Lower leg skin (tissue), 4 donors: ENCODE measurements at regions not wholly inside any gene's neighbourhood (a gene's known extent, or its start where the extent isn't known, plus 50 kb on each side); places are given as distances from the start of the nearest gene placed in this dataset.

Experiments used
- DNase-seq, 2 donors: peaks; one replicate each; pipeline ENCODE4 v3.0.0-alpha.2; 2019; ENCODE audit warnings: low spot score in 2 of 2
- H3K4me3 ChIP-seq: fragments of 200-600 bp; sonication (generic); 2 replicates; pipeline ENCODE4 v1.5.1; 2017; ENCODE audit warnings: mild to moderate bottlenecking, low read depth; ENCODE audit not compliant: poor library complexity, severe bottlenecking
- CTCF ChIP-seq, 3 donors: fragments of 450-650 bp; IDR thresholded peaks; one replicate each; pipeline ENCODE4 v1.5.1; 2016; ENCODE audit warnings: antibody characterized with exemption in 3 of 3, mild to moderate bottlenecking in 3 of 3, moderate library complexity in 2 of 3
- POLR2A ChIP-seq, 2 donors: fragments of 450-650 bp; IDR thresholded peaks; one replicate each; pipeline ENCODE4 v1.6.1; 2016 to 2017; ENCODE audit warnings: antibody characterized with exemption in 2 of 2, mild to moderate bottlenecking in 1 of 2, moderate library complexity in 1 of 2
- WGBS, 2 donors: methylation state at CpG; one replicate each; pipeline ENCODE4 v1.1.5; 2018; 5-methylcytosine and 5-hydroxymethylcytosine counted together
- intact Hi-C: fragments of 100-400 bp; cut with DNase I; formaldehyde crosslinking; loops from one replicate; pipeline ENCODE4 v1.15.0; 2023; ENCODE audit warnings: low total_unique reads

GRCh38 chr3:103057003-103057402, 622.2 kb downstream of the ZPLD1 start:
- intact Hi-C loops = no loop called here

DNA sequence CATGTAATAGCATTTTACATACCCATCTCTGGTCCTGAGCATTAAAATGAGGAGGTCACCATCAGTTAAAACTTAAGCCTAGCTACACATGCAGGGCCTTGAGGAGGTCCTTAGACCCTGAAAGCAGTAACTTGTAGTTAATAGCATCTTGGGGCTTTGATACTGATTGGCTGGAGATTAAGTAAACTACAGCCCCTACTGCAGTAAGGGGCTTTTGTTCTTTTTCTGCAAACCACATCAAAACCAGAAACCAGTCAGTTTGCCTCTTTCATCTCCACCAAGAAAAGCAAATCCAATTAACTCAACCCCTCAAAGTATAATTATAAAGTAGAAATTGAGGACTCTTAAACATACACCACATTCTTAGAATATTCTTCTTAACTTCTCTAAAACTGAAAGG, 622.7 kb downstream of the ZPLD1 start:
- intact Hi-C loops = no loop called here
- no peak for DNase-seq
- TF ChIP-seq CTCF (IDR thresholded peaks at IDR 0.05) (no peak), POLR2A (IDR thresholded peaks at IDR 0.05) (no peak)
- H3K4me3 ChIP-seq = no peak overlapping the region

More at GRCh38 chr3:103057003-103057402, 622.2 kb downstream of the ZPLD1 start:
- DNase-seq = no peak
- no peak overlapping the region for H3K4me3 ChIP-seq
- TF ChIP-seq POLR2A (IDR thresholded peaks at IDR 0.05) (no peak), CTCF (IDR thresholded peaks at IDR 0.05) (no peak)
- 81 to 82% methylated on average over 6 of the region's 6 CpGs for whole genome bisulfite sequencing, 2 donors

GRCh38 chr3:103059432-103059831, 624.6 kb downstream of the ZPLD1 start:
- no peak overlapping the region for H3K4me3 ChIP-seq
- DNase-seq = no peak
- no peak for TF ChIP-seq CTCF (IDR thresholded peaks at IDR 0.05)
- TF ChIP-seq POLR2A (IDR thresholded peaks at IDR 0.05) = no peak
- WGBS, 2 donors = 71 to 78% methylated on average over 2 of the region's 2 CpGs
- intact Hi-C loops = no loop called here

- intact Hi-C loops = no loop called here
- WGBS, 2 donors = 84 to 86% methylated on average over 3 of the region's 3 CpGs
- no peak for TF ChIP-seq CTCF (IDR thresholded peaks at IDR 0.05)
- no peak for DNase-seq
- H3K4me3 ChIP-seq = no peak overlapping the region
These were observed 625.4 kb downstream of the ZPLD1 start for GRCh38 chr3:103060242-103060641.

GRCh38 chr3:103067963-103068362, 633.1 kb downstream of the ZPLD1 start:
- no peak for DNase-seq
- WGBS, 2 donors = 83 to 93% methylated on average over 2 of the region's 2 CpGs
- no peak for TF ChIP-seq POLR2A (IDR thresholded peaks at IDR 0.05)
- TF ChIP-seq CTCF (IDR thresholded peaks at IDR 0.05) = no peak
- intact Hi-C loops = no loop called here
- no peak overlapping the region for H3K4me3 ChIP-seq

GRCh38 chr3:103075282-103075681, 640.5 kb downstream of the ZPLD1 start:
- intact Hi-C loops = no loop called here
- H3K4me3 ChIP-seq = no peak overlapping the region
- 76 to 82% methylated on average over 2 of the region's 2 CpGs for WGBS, 2 donors
- TF ChIP-seq CTCF (IDR thresholded peaks at IDR 0.05) = no peak
- TF ChIP-seq POLR2A (IDR thresholded peaks at IDR 0.05) = no peak
- DNase-seq = no peak
